H9 (cell line): ENCODE measurements at regions not wholly inside any gene's neighbourhood (a gene's known extent, or its start where the extent isn't known, plus 50 kb on each side); places are given as distances from the start of the nearest gene placed in this dataset.

Experiments used
- DNase-seq: peaks from one replicate; pipeline ENCODE4 v3.0.0-alpha.2; 2017
- H2AFZ ChIP-seq: one replicate; pipeline ENCODE4 v1.6.1; 2013; ENCODE audit warnings: mild to moderate bottlenecking, low read length, control low read depth, moderate library complexity
- H2AK5ac ChIP-seq: 2 replicates; pipeline ENCODE4 v1.6.1; 2013; ENCODE audit warnings: low read length, control low read depth, mixed read lengths; ENCODE audit not compliant: insufficient read length
- H2BK120ac ChIP-seq: one replicate; pipeline ENCODE4 v1.6.1; 2013; ENCODE audit warnings: low read depth, mild to moderate bottlenecking, low read length, control low read depth, inconsistent platforms; ENCODE audit not compliant: poor library complexity, severe bottlenecking
- H2BK12ac ChIP-seq: 2 replicates; pipeline ENCODE4 v1.6.1; 2013; ENCODE audit warnings: low read length, control low read depth, mixed read lengths, low read depth; ENCODE audit not compliant: insufficient read length
- H2BK15ac ChIP-seq: 2 replicates; pipeline ENCODE4 v1.6.1; 2013; ENCODE audit warnings: low read depth, low read length, control low read depth
- H2BK20ac ChIP-seq: one replicate; pipeline ENCODE4 v1.6.1; 2013; ENCODE audit warnings: low read depth, mild to moderate bottlenecking, low read length, control low read depth, inconsistent platforms; ENCODE audit not compliant: poor library complexity, severe bottlenecking
- H2BK5ac ChIP-seq: 2 replicates; pipeline ENCODE4 v1.6.1; 2013; ENCODE audit warnings: low read length, control low read depth, mixed read lengths; ENCODE audit not compliant: insufficient read length
- H3K14ac ChIP-seq: 2 replicates; pipeline ENCODE4 v1.6.1; 2013; ENCODE audit warnings: low read length, control low read depth; ENCODE audit not compliant: insufficient read depth
- H3K18ac ChIP-seq: 2 replicates; pipeline ENCODE4 v1.6.1; 2013; ENCODE audit warnings: low read depth, mild to moderate bottlenecking, mixed read lengths, low read length, control low read depth; ENCODE audit not compliant: insufficient read length
- H3K23ac ChIP-seq: 2 replicates; pipeline ENCODE4 v1.6.1; 2013; ENCODE audit warnings: low read length, control low read depth, mixed read lengths, low read depth; ENCODE audit not compliant: insufficient read length
- H3K23me2 ChIP-seq: 2 replicates; pipeline ENCODE4 v1.6.1; 2013; ENCODE audit warnings: low read depth, mild to moderate bottlenecking, mixed read lengths, low read length, control low read depth; ENCODE audit not compliant: insufficient read length, poor library complexity, severe bottlenecking
- H3K27ac ChIP-seq: 2 replicates; pipeline ENCODE4 v1.5.1; 2013; ENCODE audit warnings: low read length, control low read depth, mixed read lengths, low read depth; ENCODE audit not compliant: insufficient read length
- H3K27me3 ChIP-seq: 2 replicates; pipeline ENCODE4 v1.6.1; 2013; ENCODE audit warnings: low read length, control low read depth, inconsistent platforms; ENCODE audit not compliant: insufficient read depth
- H3K4ac ChIP-seq: 2 replicates; pipeline ENCODE4 v1.6.1; 2013; ENCODE audit warnings: low read depth, mild to moderate bottlenecking, control low read depth, inconsistent platforms, low read length, moderate library complexity
- H3K4me1 ChIP-seq: 2 replicates; pipeline ENCODE4 v1.6.1; 2013; ENCODE audit warnings: low read length, control low read depth, inconsistent platforms; ENCODE audit not compliant: insufficient read depth
- H3K4me2 ChIP-seq: 2 replicates; pipeline ENCODE4 v1.6.1; 2013; ENCODE audit warnings: low read length, control low read depth, mixed read lengths; ENCODE audit not compliant: insufficient read length, insufficient read depth
- H3K56ac ChIP-seq: 2 replicates; pipeline ENCODE4 v1.6.1; 2013; ENCODE audit warnings: low read depth, mild to moderate bottlenecking, mixed read lengths, low read length, control low read depth; ENCODE audit not compliant: insufficient read length
- H3K79me1 ChIP-seq: 2 replicates; pipeline ENCODE4 v1.6.1; 2013; ENCODE audit warnings: low read depth, mild to moderate bottlenecking, moderate library complexity, low read length, control low read depth, inconsistent platforms; ENCODE audit not compliant: insufficient read depth, poor library complexity, severe bottlenecking
- H3K79me2 ChIP-seq: 2 replicates; pipeline ENCODE4 v1.6.1; 2013; ENCODE audit warnings: low read length, control low read depth, inconsistent platforms; ENCODE audit not compliant: insufficient read depth
- H3K9ac ChIP-seq: 2 replicates; pipeline ENCODE4 v1.6.1; 2013; ENCODE audit warnings: low read length, control low read depth, mixed read lengths; ENCODE audit not compliant: insufficient read length; ENCODE audit errors: extremely low read depth
- H3K9me3 ChIP-seq: one replicate; pipeline ENCODE4 v1.6.1; 2013; ENCODE audit warnings: low read depth, low read length, inconsistent platforms; ENCODE audit not compliant: control insufficient read depth
- H3T11ph ChIP-seq: one replicate; pipeline ENCODE4 v1.6.1; 2013; ENCODE audit warnings: mild to moderate bottlenecking, low read length, control low read depth, inconsistent platforms
- H4K20me1 ChIP-seq: one replicate; pipeline ENCODE4 v1.6.1; 2013; ENCODE audit not compliant: control insufficient read depth, insufficient read length, insufficient read depth
- H4K5ac ChIP-seq: 2 replicates; pipeline ENCODE4 v1.6.1; 2013; ENCODE audit warnings: low read depth, mild to moderate bottlenecking, mixed read lengths, low read length, control low read depth; ENCODE audit not compliant: insufficient read length
- H4K8ac ChIP-seq: replicated peaks from 2 replicates; pipeline ENCODE4 v1.6.1; 2013; ENCODE audit warnings: low read length, control low read depth, mixed read lengths, low read depth; ENCODE audit not compliant: insufficient read length
- H4K91ac ChIP-seq: 2 replicates; pipeline ENCODE4 v1.6.1; 2013; ENCODE audit warnings: low read depth, mild to moderate bottlenecking, moderate library complexity, mixed read lengths, low read length, control low read depth; ENCODE audit not compliant: insufficient read length
- H3K27ac Mint-ChIP-seq, 3 experiments: 2 replicates in 2 of 3; 3 replicates in 1 of 3; pipeline ENCODE4 v1.8.0; 2020 to 2021; ENCODE audit warnings: mixed read lengths in 3 of 3, mild to moderate bottlenecking in 1 of 3, moderate library complexity in 1 of 3
- H3K27me3 Mint-ChIP-seq: 2 replicates; pipeline ENCODE4 v1.8.0; 2021; ENCODE audit warnings: low read depth, mild to moderate bottlenecking, moderate library complexity, mixed read lengths
- H3K36me3 Mint-ChIP-seq, 3 experiments: 2 replicates in 2 of 3; 3 replicates in 1 of 3; pipeline ENCODE4 v1.8.0; 2020 to 2021; ENCODE audit warnings: low read depth in 3 of 3, mixed read lengths in 3 of 3; ENCODE audit not compliant: insufficient read depth in 1 of 3
- H3K4me1 Mint-ChIP-seq, 2 experiments: 2 replicates each; pipeline ENCODE4 v1.8.0; 2020; ENCODE audit warnings: mixed read lengths in 2 of 2
- H3K4me3 Mint-ChIP-seq, 2 experiments: 2 replicates in 1 of 2; 3 replicates in 1 of 2; pipeline ENCODE4 v1.8.0; 2020 to 2021; ENCODE audit warnings: mild to moderate bottlenecking in 2 of 2, mixed read lengths in 2 of 2, moderate library complexity in 1 of 2
- H3K9me3 Mint-ChIP-seq, 2 experiments: 2 replicates in 1 of 2; 3 replicates in 1 of 2; pipeline ENCODE4 v1.8.0; 2020; ENCODE audit warnings: mild to moderate bottlenecking in 2 of 2, mixed read lengths in 2 of 2, moderate library complexity in 1 of 2
- CTCF ChIP-seq: fragments of 200-600 bp; sonication (generic); conservative IDR thresholded peaks from 3 replicates; pipeline ENCODE4 v1.8.0; 2021; ENCODE audit warnings: antibody characterized with exemption, mild to moderate bottlenecking
- WGBS: extraction: QIAGEN DNeasy Blood & Tissue Kit; methylation state at CpG from one replicate; pipeline ENCODE4 v1.1.7; 2013; ENCODE audit warnings: missing lambda C conversion rate, low lambda C conversion rate, mixed read lengths; ENCODE audit not compliant: insufficient read length; ENCODE audit errors: extremely low coverage; 5-methylcytosine and 5-hydroxymethylcytosine counted together

- Mint-ChIP-seq H3K4me3 (no peak overlapping the region), H3K4me1 (no peaks in the 10 kb centered on the region), H3K27me3 (no peaks in the 10 kb centered on the region), H3K36me3 (no peaks in the 10 kb centered on the region), H3K27ac (no peak overlapping the region), H3K9me3 (no peaks in the 10 kb centered on the region)
- Histone ChIP-seq H4K5ac (no peak overlapping the region), H3K23ac (no peak overlapping the region), H2BK15ac (no peak overlapping the region), H3K27me3 (no peaks in the 10 kb centered on the region), H2BK12ac (no peak overlapping the region), H2AK5ac (no peak overlapping the region), H3K9ac (no peak overlapping the region), H2BK20ac (no peak overlapping the region), H3T11ph (no peak overlapping the region), H2BK5ac (no peak overlapping the region), H3K18ac (no peak overlapping the region), H3K56ac (no peak overlapping the region), H4K8ac (no peak overlapping the region), H4K20me1 (no peaks in the 10 kb centered on the region), H3K4ac (no peak overlapping the region), H3K79me1 (no peaks in the 10 kb centered on the region), H3K4me1 (no peaks in the 10 kb centered on the region), H2BK120ac (no peak overlapping the region), H3K27ac (no peak overlapping the region), H3K4me2 (no peak overlapping the region), H3K23me2 (no peaks in the 10 kb centered on the region), H4K91ac (no peak overlapping the region), H3K9me3 (no peaks in the 10 kb centered on the region), H3K79me2 (no peaks in the 10 kb centered on the region), H2AFZ (no peak overlapping the region), H3K14ac (no peak overlapping the region)
- no peak for TF ChIP-seq CTCF
- no CpG with 5 or more reads among the region's 8 CpGs for WGBS
- DNase-seq = no peak
Observed at GRCh38 chr5:92552206-92553160, 1028.5 kb downstream of the NR2F1-AS1 start.
